ENCODE measurements at regions not wholly inside any gene's neighbourhood (a gene's known extent, or its start where the extent isn't known, plus 50 kb on each side); places are given as distances from the start of the nearest gene placed in this dataset.

GRCh38 chr15:47950447-47950846, 170.3 kb upstream of the SLC24A5 start:
- DNase-seq, result no peak

- no peak for DNase-seq
These were observed 169.0 kb upstream of the SLC24A5 start for GRCh38 chr15:47951781-47952180.

GRCh38 chr15:47954196-47954595, 166.6 kb upstream of the SLC24A5 start:
- no peak for DNase-seq

GRCh38 chr15:47955021-47955420, 165.8 kb upstream of the SLC24A5 start:
- DNase-seq, result no peak

GRCh38 chr15:47959617-47960413, 161.0 kb upstream of the SLC24A5 start:
- DNase-seq, result no peak

- DNase-seq, result peak; percentile 40
These were observed 159.2 kb upstream of the SLC24A5 start for GRCh38 chr15:47961401-47962090.

- no peak for DNase-seq
These were observed 157.5 kb upstream of the SLC24A5 start for GRCh38 chr15:47963265-47963664.

GRCh38 chr15:47964229-47964628, 156.6 kb upstream of the SLC24A5 start:
- no peak for DNase-seq

GRCh38 chr15:47965297-47965696, 155.5 kb upstream of the SLC24A5 start:
- no peak for DNase-seq

GRCh38 chr15:47968593-47968992, 152.2 kb upstream of the SLC24A5 start:
- DNase-seq, result no peak

- no peak for DNase-seq
These were observed 149.2 kb upstream of the SLC24A5 start for GRCh38 chr15:47971637-47972036.

- DNase-seq, result no peak
These were observed 148.1 kb upstream of the SLC24A5 start for GRCh38 chr15:47972738-47973137.

GRCh38 chr15:47974724-47975123, 146.1 kb upstream of the SLC24A5 start:
- no peak for DNase-seq

- no peak for DNase-seq
These were observed 145.4 kb upstream of the SLC24A5 start for GRCh38 chr15:47975427-47975826.

- DNase-seq, result no peak
These were observed 137.3 kb upstream of the SLC24A5 start for GRCh38 chr15:47983533-47983932.

- DNase-seq, result no peak
These were observed 135.2 kb upstream of the SLC24A5 start for GRCh38 chr15:47985568-47985967.

- no peak for DNase-seq
These were observed 133.3 kb upstream of the SLC24A5 start for GRCh38 chr15:47987461-47987860.

GRCh38 chr15:47987908-47988532, 132.8 kb upstream of the SLC24A5 start:
- no peak for DNase-seq

GRCh38 chr15:47988564-47988963, 132.2 kb upstream of the SLC24A5 start:
- DNase-seq, result no peak

- DNase-seq, result no peak
These were observed 130.0 kb upstream of the SLC24A5 start for GRCh38 chr15:47990821-47991220.

- DNase-seq, result no peak
These were observed 129.4 kb upstream of the SLC24A5 start for GRCh38 chr15:47991357-47991756.

- DNase-seq, result no peak
These were observed 127.7 kb upstream of the SLC24A5 start for GRCh38 chr15:47993051-47993450.

GRCh38 chr15:47997195-47998080, 123.4 kb upstream of the SLC24A5 start:
- no peak for DNase-seq
